ENCODE measurements at regions not wholly inside any gene's neighbourhood (a gene's known extent, or its start where the extent isn't known, plus 50 kb on each side); places are given as distances from the start of the nearest gene placed in this dataset.

- no peak for TF ChIP-seq ZBTB33 (IDR thresholded peaks at IDR 0.05)
- TF ChIP-seq NR2F2 (IDR thresholded peaks at IDR 0.05) = no peak
- no peak for TF ChIP-seq RXRA (IDR thresholded peaks at IDR 0.05)
- TF ChIP-seq EGR1 (IDR thresholded peaks at IDR 0.05; ENCODE audit: low read depth in 2 of 2) = no peak
These were observed 711.8 kb upstream of the LRFN5 start (continued) for GRCh38 chr14:40894846-40895245.

DNA sequence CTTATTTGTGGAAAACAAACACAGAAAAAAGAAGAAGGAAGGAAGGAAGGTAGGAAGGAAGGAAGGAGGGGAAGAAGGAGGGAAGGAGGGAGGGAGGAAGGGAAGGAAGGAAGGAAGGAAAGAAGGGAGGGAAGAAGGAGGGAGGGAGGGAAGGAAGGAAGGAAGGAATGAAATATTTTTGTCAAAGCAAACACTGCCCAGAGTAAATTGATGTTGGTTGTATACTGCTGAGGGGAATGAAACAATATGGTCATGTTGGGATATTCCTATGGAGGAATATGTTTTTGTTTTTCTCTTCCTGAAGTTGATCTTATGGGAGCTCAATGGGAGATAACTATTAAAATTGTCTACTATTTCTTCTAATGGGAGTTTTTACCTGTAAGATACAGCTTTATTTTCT is 717.5 kb upstream of the LRFN5 start:
- H3K36me3 ChIP-seq (ENCODE audit: control insufficient read depth in 4 of 4, insufficient read depth in 3 of 4, low read depth in 1 of 4, low read length in 3 of 4) = no peaks in the 10 kb centered on the region
- no peak for DNase-seq (ENCODE audit: low spot score)
- H3K9ac ChIP-seq (ENCODE audit: low read depth in 1 of 2, low read length in 2 of 2) = no peak overlapping the region
- no peaks in the 10 kb centered on the region for H3K4me1 ChIP-seq (ENCODE audit: control insufficient read depth in 4 of 4, insufficient read depth in 4 of 4, low read length in 3 of 4)
- no peak overlapping the region for H3K27ac ChIP-seq (ENCODE audit: low read depth in 1 of 2, low read length in 2 of 2)
- no peak overlapping the region for H3K4me3 ChIP-seq (ENCODE audit: low read depth in 1 of 3, low read length in 3 of 3)
- no peaks in the 10 kb centered on the region for H3K27me3 ChIP-seq (ENCODE audit: control insufficient read depth in 4 of 4, insufficient read depth in 4 of 4, low read length in 3 of 4)
- TF ChIP-seq HNF4G (IDR thresholded peaks at IDR 0.05) (no peak), HNF4A (conservative IDR thresholded peaks at IDR 0.05) (no peak), FOXA1 (IDR thresholded peaks at IDR 0.05) (no peak), RAD21 (IDR thresholded peaks at IDR 0.05) (no peak), YY1 (IDR thresholded peaks at IDR 0.05) (no peak), SP1 (IDR thresholded peaks at IDR 0.05) (no peak), TAF1 (conservative IDR thresholded peaks at IDR 0.05) (no peak), RXRA (IDR thresholded peaks at IDR 0.05) (no peak), MAX (IDR thresholded peaks at IDR 0.05) (no peak), FOXA2 (IDR thresholded peaks at IDR 0.05) (no peak), CTCF (IDR thresholded peaks at IDR 0.05; ENCODE audit: low read depth, low read length, missing input control) (no peak), ZBTB33 (IDR thresholded peaks at IDR 0.05) (no peak), EGR1 (IDR thresholded peaks at IDR 0.05; ENCODE audit: low read depth in 2 of 2) (no peak), JUND (IDR thresholded peaks at IDR 0.05) (no peak), NR2F2 (IDR thresholded peaks at IDR 0.05) (no peak), GABPA (IDR thresholded peaks at IDR 0.05 in 1 of 2, conservative IDR thresholded peaks at IDR 0.05 in 1 of 2) (no peak)
- TF ChIP-seq, protein P1, sequence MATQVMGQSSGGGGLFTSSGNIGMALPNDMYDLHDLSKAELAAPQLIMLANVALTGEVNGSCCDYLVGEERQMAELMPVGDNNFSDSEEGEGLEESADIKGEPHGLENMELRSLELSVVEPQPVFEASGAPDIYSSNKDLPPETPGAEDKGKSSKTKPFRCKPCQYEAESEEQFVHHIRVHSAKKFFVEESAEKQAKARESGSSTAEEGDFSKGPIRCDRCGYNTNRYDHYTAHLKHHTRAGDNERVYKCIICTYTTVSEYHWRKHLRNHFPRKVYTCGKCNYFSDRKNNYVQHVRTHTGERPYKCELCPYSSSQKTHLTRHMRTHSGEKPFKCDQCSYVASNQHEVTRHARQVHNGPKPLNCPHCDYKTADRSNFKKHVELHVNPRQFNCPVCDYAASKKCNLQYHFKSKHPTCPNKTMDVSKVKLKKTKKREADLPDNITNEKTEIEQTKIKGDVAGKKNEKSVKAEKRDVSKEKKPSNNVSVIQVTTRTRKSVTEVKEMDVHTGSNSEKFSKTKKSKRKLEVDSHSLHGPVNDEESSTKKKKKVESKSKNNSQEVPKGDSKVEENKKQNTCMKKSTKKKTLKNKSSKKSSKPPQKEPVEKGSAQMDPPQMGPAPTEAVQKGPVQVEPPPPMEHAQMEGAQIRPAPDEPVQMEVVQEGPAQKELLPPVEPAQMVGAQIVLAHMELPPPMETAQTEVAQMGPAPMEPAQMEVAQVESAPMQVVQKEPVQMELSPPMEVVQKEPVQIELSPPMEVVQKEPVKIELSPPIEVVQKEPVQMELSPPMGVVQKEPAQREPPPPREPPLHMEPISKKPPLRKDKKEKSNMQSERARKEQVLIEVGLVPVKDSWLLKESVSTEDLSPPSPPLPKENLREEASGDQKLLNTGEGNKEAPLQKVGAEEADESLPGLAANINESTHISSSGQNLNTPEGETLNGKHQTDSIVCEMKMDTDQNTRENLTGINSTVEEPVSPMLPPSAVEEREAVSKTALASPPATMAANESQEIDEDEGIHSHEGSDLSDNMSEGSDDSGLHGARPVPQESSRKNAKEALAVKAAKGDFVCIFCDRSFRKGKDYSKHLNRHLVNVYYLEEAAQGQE (IDR thresholded peaks at IDR 0.05) = no peak
- TF ChIP-seq, protein P2, sequence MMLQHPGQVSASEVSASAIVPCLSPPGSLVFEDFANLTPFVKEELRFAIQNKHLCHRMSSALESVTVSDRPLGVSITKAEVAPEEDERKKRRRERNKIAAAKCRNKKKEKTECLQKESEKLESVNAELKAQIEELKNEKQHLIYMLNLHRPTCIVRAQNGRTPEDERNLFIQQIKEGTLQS (IDR thresholded peaks at IDR 0.05) = no peak
- no peaks in the 10 kb centered on the region for H3K9me3 ChIP-seq (ENCODE audit: control insufficient read depth in 4 of 4, low read length in 3 of 4)
